ENCODE measurements at regions not wholly inside any gene's neighbourhood (a gene's known extent, or its start where the extent isn't known, plus 50 kb on each side); places are given as distances from the start of the nearest gene placed in this dataset.

- no peak for TF ChIP-seq GATA1 (IDR thresholded peaks at IDR 0.05; ENCODE audit: low read depth, low read length)
- TF ChIP-seq POLR2A (IDR thresholded peaks at IDR 0.05; ENCODE audit: low read length) = no peak
- DNase-seq = no peak
Observed at GRCh38 chr6:96683819-96684528, 121.0 kb downstream of the FHL5 start.

- DNase-seq = no peak
- TF ChIP-seq GATA1 (IDR thresholded peaks at IDR 0.05; ENCODE audit: low read depth, low read length) (no peak), POLR2A (IDR thresholded peaks at IDR 0.05; ENCODE audit: low read length) (no peak)
Observed at GRCh38 chr6:96682017-96682416, 119.1 kb downstream of the FHL5 start.

- no peak for DNase-seq
- TF ChIP-seq POLR2A (IDR thresholded peaks at IDR 0.05; ENCODE audit: low read length) (no peak), GATA1 (IDR thresholded peaks at IDR 0.05; ENCODE audit: low read depth, low read length) (no peak)
Observed at GRCh38 chr6:96675597-96675996, 112.7 kb downstream of the FHL5 start.

Data from erythroblast (primary cell).